Esophagus (tissue), 2 donors: ENCODE measurements at regions not wholly inside any gene's neighbourhood (a gene's known extent, or its start where the extent isn't known, plus 50 kb on each side); places are given as distances from the start of the nearest gene placed in this dataset.

Experiments
- H3K27ac ChIP-seq, 2 donors: one replicate each; pipeline ENCODE4 v1.5.1; 2013; ENCODE audit warnings: low read depth in 2 of 2, mild to moderate bottlenecking in 2 of 2, inconsistent platforms in 1 of 2, low read length in 1 of 2, moderate library complexity in 1 of 2
- H3K27me3 ChIP-seq, 2 donors: one replicate each; pipeline ENCODE4 v1.6.1; 2013; ENCODE audit warnings: low read length in 2 of 2, control low read depth in 1 of 2, mild to moderate bottlenecking in 1 of 2; ENCODE audit not compliant: insufficient read depth in 2 of 2, control insufficient read depth in 1 of 2
- H3K36me3 ChIP-seq, 2 donors: one replicate each; pipeline ENCODE4 v1.6.1; 2013; ENCODE audit warnings: low read length in 1 of 2; ENCODE audit not compliant: control insufficient read depth in 2 of 2, insufficient read depth in 2 of 2
- H3K4me1 ChIP-seq, 2 donors: one replicate each; pipeline ENCODE4 v1.6.1; 2013; ENCODE audit warnings: low read length in 1 of 2; ENCODE audit not compliant: control insufficient read depth in 2 of 2, insufficient read depth in 2 of 2
- H3K4me3 ChIP-seq, 2 donors: one replicate each; pipeline ENCODE4 v1.5.1; 2013; ENCODE audit warnings: low read length in 2 of 2, mild to moderate bottlenecking in 2 of 2, low read depth in 1 of 2, moderate library complexity in 1 of 2
- H3K9me3 ChIP-seq, 2 donors: one replicate each; pipeline ENCODE4 v1.6.1; 2013; ENCODE audit warnings: mild to moderate bottlenecking in 2 of 2, low read depth in 1 of 2, low read length in 1 of 2, moderate library complexity in 1 of 2; ENCODE audit not compliant: control insufficient read depth in 2 of 2, insufficient read depth in 1 of 2
- WGBS, 2 donors: extraction: QIAGEN DNeasy Blood & Tissue Kit; methylation state at CpG; one replicate each; pipeline ENCODE4 v1.1.7; 2013; 5-methylcytosine and 5-hydroxymethylcytosine counted together
- donor health status: healthy with polysubstance abuse.
- donor health status: Bipolar disorder and iron deficiency.

GRCh38 chr11:134758342-134758931 is 346.4 kb upstream of the B3GAT1 start:
- peaks cover 3 to 10% of the 10 kb centered on the region in 2 donors for H3K9me3 ChIP-seq
- H3K27me3 ChIP-seq, result no peaks in the 10 kb centered on the region
- H3K36me3 ChIP-seq, result no peaks in the 10 kb centered on the region
- H3K4me3 ChIP-seq, result no peak overlapping the region
- H3K4me1 ChIP-seq, result no peaks in the 10 kb centered on the region
- no peak overlapping the region for H3K27ac ChIP-seq
- 78 to 79% methylated on average over 10 of the region's 10 CpGs for WGBS, 2 donors

GRCh38 chr11:134757633-134758032 is 345.6 kb upstream of the B3GAT1 start:
- H3K27ac ChIP-seq, result no peak overlapping the region
- H3K4me3 ChIP-seq, result no peak overlapping the region
- H3K27me3 ChIP-seq, result no peaks in the 10 kb centered on the region
- H3K36me3 ChIP-seq, result no peaks in the 10 kb centered on the region
- WGBS, 2 donors, result 73 to 82% methylated on average over 3 of the region's 3 CpGs
- H3K4me1 ChIP-seq, result no peaks in the 10 kb centered on the region
- peaks cover 3 to 8% of the 10 kb centered on the region in 2 donors for H3K9me3 ChIP-seq

DNA sequence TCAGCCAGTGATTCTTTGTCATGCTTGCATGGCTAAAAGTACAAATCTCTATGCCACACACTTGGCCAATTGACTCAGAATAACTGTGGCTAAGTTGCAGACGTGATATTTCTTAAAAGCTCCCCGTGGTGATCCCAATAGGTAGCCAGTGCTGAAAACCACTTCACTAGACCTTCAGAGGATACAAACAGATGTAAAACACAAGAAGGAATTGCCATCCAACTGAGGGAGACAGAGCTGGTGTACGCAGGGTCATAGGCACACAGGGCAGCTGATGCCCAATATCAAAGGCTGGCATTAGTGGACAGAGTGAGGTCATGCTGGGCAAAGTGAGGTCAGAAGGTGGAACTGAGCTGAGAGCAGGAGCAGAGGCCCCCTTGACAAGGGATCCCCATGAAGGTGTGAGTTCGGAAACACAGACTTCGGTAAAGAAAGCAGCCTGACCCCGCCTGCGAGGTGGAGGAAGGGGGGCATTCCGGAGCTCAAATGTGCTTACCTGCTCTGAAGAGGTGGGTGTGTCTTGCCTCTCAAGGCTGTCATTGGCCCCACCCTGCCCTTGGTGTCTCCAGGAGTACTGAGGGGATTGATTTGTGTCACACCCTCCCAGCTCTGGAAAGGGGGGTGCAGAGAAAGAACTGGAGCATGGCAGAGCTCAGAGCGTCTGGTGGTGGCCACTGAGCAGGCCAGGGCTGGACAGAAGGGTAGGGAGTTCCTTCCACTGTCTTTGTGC is 344.9 kb upstream of the B3GAT1 start:
- no peaks in the 10 kb centered on the region for H3K36me3 ChIP-seq
- H3K27ac ChIP-seq, result no peak overlapping the region
- WGBS, 2 donors, result 59 to 67% methylated on average over 9 of the region's 9 CpGs
- H3K4me1 ChIP-seq, result no peaks in the 10 kb centered on the region
- H3K27me3 ChIP-seq, result no peaks in the 10 kb centered on the region
- H3K9me3 ChIP-seq, result peaks cover 3 to 8% of the 10 kb centered on the region in 2 donors
- no peak overlapping the region for H3K4me3 ChIP-seq

- H3K36me3 ChIP-seq, result no peaks in the 10 kb centered on the region
- H3K27ac ChIP-seq, result no peak overlapping the region
- H3K4me1 ChIP-seq, result no peaks in the 10 kb centered on the region
- 84 to 88% methylated on average over 10 of the region's 10 CpGs for WGBS, 2 donors
- no peak overlapping the region for H3K4me3 ChIP-seq
- H3K27me3 ChIP-seq, result no peaks in the 10 kb centered on the region
- H3K9me3 ChIP-seq, result peaks cover 3 to 8% of the 10 kb centered on the region in 2 donors
Observed at GRCh38 chr11:134755535-134755934, 343.5 kb upstream of the B3GAT1 start.

DNA sequence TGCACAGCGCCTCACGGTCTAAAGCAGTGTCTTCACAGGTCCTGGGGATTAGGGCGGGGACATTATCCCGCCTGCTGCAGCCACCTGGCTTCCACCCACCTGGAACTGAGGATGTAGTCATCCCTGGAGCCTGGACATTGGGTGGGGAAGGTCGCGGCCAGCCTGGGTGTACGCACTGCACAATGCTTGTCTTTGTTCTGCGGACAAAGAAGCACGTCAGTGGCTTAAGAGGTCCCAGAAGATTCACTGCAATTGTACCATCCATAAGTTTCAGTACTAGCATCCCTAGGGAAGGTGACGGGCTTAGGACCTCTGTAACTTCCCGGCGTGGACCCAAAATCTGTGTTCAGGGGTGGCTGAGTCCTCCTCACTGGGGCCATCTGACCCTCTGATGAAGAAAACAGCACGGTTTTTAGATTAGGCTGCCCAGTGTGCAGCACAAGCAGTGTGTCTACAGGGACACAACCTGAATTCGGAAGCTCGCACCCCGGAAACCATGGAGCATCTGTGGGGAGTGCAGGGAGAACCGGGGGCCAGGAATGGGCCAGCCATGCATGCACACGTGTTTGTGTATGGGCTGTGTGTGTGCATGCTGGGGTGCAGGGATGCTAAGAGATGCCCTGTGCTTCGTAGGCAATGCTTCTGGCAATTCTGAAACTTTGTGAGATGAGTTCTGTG is 342.6 kb upstream of the B3GAT1 start:
- peaks cover 3 to 8% of the 10 kb centered on the region in 2 donors for H3K9me3 ChIP-seq
- H3K27me3 ChIP-seq, result no peaks in the 10 kb centered on the region
- H3K4me3 ChIP-seq, result no peak overlapping the region
- no peak overlapping the region for H3K27ac ChIP-seq
- no peaks in the 10 kb centered on the region for H3K4me1 ChIP-seq
- WGBS, 2 donors, result 60 to 64% methylated on average over 19 of the region's 19 CpGs
- no peaks in the 10 kb centered on the region for H3K36me3 ChIP-seq

DNA sequence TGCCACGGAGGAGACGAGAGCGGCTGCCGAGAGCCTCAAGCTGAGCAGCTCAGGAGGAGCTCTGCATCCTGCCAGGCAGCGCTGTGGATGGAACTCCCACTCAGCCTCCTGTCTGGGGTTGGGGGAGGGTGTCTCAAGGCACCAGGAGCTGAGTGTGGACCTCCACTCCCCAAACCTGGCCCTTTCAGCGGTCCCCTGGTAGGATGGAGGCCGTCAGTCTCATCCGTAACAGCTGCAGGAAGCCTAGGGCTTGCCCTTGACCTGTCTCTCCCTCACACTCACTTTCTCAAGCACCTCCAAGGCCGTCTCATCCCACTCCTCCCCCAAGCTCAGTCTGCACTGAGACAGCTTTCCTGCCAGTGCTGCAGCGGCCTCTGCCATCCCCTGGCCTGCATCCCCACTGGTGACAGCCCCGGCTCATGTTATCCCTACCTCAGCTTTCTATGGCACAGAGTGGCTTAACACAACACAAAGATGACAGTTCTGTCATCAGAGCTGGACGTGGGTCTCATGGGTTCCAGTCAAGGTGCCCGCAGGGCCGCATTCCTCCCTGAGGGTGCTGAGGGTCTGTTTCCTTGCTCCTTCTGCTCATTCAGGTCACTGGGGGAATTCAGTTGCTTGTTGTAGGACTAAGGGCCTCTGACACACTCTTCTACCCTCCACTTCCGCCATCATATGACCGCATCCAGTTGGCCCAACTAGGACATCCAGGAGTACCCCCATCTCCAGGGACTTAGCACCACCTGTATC is 341.9 kb upstream of the B3GAT1 start:
- 77% methylated on average over 16 of the region's 16 CpGs for WGBS, 2 donors
- no peaks in the 10 kb centered on the region for H3K36me3 ChIP-seq

GRCh38 chr11:134752964-134753770 is 341.1 kb upstream of the B3GAT1 start:
- H3K4me1 ChIP-seq, result no peaks in the 10 kb centered on the region
- no peak overlapping the region for H3K4me3 ChIP-seq
- WGBS, 2 donors, result 74 to 80% methylated on average over 13 of the region's 13 CpGs
- H3K27ac ChIP-seq, result no peak overlapping the region
- peaks cover 3% of the 10 kb centered on the region in 2 donors for H3K9me3 ChIP-seq
- H3K36me3 ChIP-seq, result no peaks in the 10 kb centered on the region
- no peaks in the 10 kb centered on the region for H3K27me3 ChIP-seq

More for the DNA sequence above, 341.9 kb upstream of the B3GAT1 start:
- H3K9me3 ChIP-seq, result peaks cover 3% of the 10 kb centered on the region in 2 donors
- H3K27ac ChIP-seq, result no peak overlapping the region
- H3K4me3 ChIP-seq, result no peak overlapping the region
- H3K4me1 ChIP-seq, result no peaks in the 10 kb centered on the region
- H3K27me3 ChIP-seq, result no peaks in the 10 kb centered on the region

- WGBS, 2 donors, result 83 to 85% methylated on average over 6 of the region's 6 CpGs
- Histone ChIP-seq H3K4me3 (no peak overlapping the region), H3K27ac (no peak overlapping the region), H3K4me1 (no peaks in the 10 kb centered on the region), H3K9me3 (peaks cover 3% of the 10 kb centered on the region in 2 donors), H3K27me3 (no peaks in the 10 kb centered on the region), H3K36me3 (no peaks in the 10 kb centered on the region)
Observed at GRCh38 chr11:134752526-134752925, 340.5 kb upstream of the B3GAT1 start.

DNA sequence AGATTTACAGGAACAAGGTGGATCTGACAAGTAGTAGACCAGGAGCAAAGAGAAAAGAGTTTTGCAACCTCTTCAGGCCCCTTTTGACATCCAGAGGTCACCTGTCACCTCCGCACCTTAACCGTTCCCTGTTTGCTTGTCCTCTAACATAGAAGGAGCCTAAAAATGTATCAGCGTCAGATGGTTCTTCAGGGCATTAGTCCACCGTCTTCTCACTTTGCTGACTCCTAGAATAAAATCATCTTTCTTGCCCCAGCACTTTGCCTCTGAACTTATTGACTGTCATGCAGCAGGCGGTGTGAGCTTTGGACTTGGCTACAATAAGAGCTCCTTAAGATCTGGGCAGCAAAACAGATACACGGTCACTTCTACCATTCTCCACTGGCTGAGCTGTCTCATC is 339.7 kb upstream of the B3GAT1 start:
- no peak overlapping the region for H3K4me3 ChIP-seq
- 80 to 91% methylated on average over 6 of the region's 6 CpGs for WGBS, 2 donors
- H3K4me1 ChIP-seq, result no peaks in the 10 kb centered on the region
- H3K27me3 ChIP-seq, result no peaks in the 10 kb centered on the region
- no peak overlapping the region for H3K27ac ChIP-seq
- H3K9me3 ChIP-seq, result peaks cover 3% of the 10 kb centered on the region in 2 donors
- H3K36me3 ChIP-seq, result no peaks in the 10 kb centered on the region
